Osteocyte (in vitro differentiated cells): ENCODE measurements at regions not wholly inside any gene's neighbourhood (a gene's known extent, or its start where the extent isn't known, plus 50 kb on each side); places are given as distances from the start of the nearest gene placed in this dataset.

Experiments
- DNase-seq: peaks from one replicate; pipeline ENCODE4 v3.0.0; 2021; ENCODE audit warnings: mixed read lengths; ENCODE audit not compliant: unreplicated experiment; ENCODE audit errors: extremely low spot score
- H3K27ac Mint-ChIP-seq: one replicate; pipeline ENCODE4 v1.8.0; 2021; ENCODE audit warnings: mild to moderate bottlenecking, mixed read lengths; ENCODE audit not compliant: unreplicated experiment
- H3K27me3 Mint-ChIP-seq: one replicate; pipeline ENCODE4 v1.8.0; 2021; ENCODE audit warnings: mixed read lengths; ENCODE audit not compliant: unreplicated experiment
- H3K36me3 Mint-ChIP-seq: one replicate; pipeline ENCODE4 v1.8.0; 2021; ENCODE audit warnings: mixed read lengths; ENCODE audit not compliant: unreplicated experiment
- H3K4me1 Mint-ChIP-seq: one replicate; pipeline ENCODE4 v1.8.0; 2021; ENCODE audit warnings: mixed read lengths; ENCODE audit not compliant: unreplicated experiment
- H3K4me3 Mint-ChIP-seq: one replicate; pipeline ENCODE4 v1.8.0; 2021; ENCODE audit warnings: mild to moderate bottlenecking, moderate library complexity, mixed read lengths; ENCODE audit not compliant: unreplicated experiment
- H3K9me3 Mint-ChIP-seq: one replicate; pipeline ENCODE4 v1.8.0; 2021; ENCODE audit warnings: mixed read lengths; ENCODE audit not compliant: unreplicated experiment
- CTCF ChIP-seq: fragments of 200-600 bp; sonication (generic); IDR thresholded peaks from 2 replicates; pipeline ENCODE4 v1.5.0; 2021; ENCODE audit warnings: antibody characterized with exemption, mild to moderate bottlenecking, moderate library complexity

GRCh38 chr15:46580924-46581323, 946.1 kb downstream of the SQOR start:
- Mint-ChIP-seq H3K36me3 (no peaks in the 10 kb centered on the region), H3K27ac (no peak overlapping the region), H3K9me3 (peaks cover 17% of the 10 kb centered on the region), H3K27me3 (no peaks in the 10 kb centered on the region), H3K4me1 (no peaks in the 10 kb centered on the region), H3K4me3 (no peak overlapping the region)
- TF ChIP-seq CTCF = no peak
- no peak for DNase-seq

GRCh38 chr15:46589088-46589487, 954.3 kb downstream of the SQOR start:
- Mint-ChIP-seq H3K27me3 (no peaks in the 10 kb centered on the region), H3K4me1 (no peaks in the 10 kb centered on the region), H3K36me3 (no peaks in the 10 kb centered on the region), H3K27ac (no peak overlapping the region), H3K4me3 (no peak overlapping the region), H3K9me3 (peaks cover 40% of the 10 kb centered on the region)
- no peak for DNase-seq
- no peak for TF ChIP-seq CTCF

- Mint-ChIP-seq H3K4me3 (no peak overlapping the region), H3K27ac (no peak overlapping the region), H3K4me1 (no peaks in the 10 kb centered on the region), H3K27me3 (no peaks in the 10 kb centered on the region), H3K36me3 (no peaks in the 10 kb centered on the region), H3K9me3 (peaks cover 34% of the 10 kb centered on the region)
- no peak for DNase-seq
- TF ChIP-seq CTCF = no peak
These were observed 956.6 kb downstream of the SQOR start for GRCh38 chr15:46591462-46591861.

DNA sequence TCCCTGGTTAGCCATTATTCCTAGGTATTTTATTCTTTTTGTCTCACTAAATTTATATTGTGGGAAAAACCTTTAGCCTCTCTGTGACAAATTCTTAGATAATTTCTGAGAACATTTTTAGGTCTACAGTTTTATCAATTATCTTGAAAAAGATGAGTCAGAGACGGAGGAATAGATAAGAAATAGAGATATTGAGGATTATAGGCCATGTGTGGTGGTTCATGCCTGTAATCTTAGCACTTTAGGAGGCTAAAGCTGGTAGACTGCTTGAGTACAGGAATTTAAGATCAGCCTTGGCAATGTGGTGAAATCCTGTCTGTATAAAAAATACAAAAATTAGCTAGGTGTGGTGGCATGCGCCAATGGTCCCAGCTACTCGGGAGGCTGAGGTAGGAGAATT, 960.2 kb downstream of the SQOR start:
- TF ChIP-seq CTCF = no peak
- Mint-ChIP-seq H3K27ac (no peak overlapping the region), H3K4me3 (no peak overlapping the region), H3K36me3 (no peaks in the 10 kb centered on the region), H3K9me3 (peaks cover 17% of the 10 kb centered on the region), H3K27me3 (no peaks in the 10 kb centered on the region), H3K4me1 (no peaks in the 10 kb centered on the region)
- DNase-seq = no peak

- peaks cover 24% of the 10 kb centered on the region for H3K9me3 Mint-ChIP-seq
- DNase-seq = no peak
- TF ChIP-seq CTCF = no peak
- H3K4me3 Mint-ChIP-seq = no peak overlapping the region
- no peaks in the 10 kb centered on the region for H3K27me3 Mint-ChIP-seq
- no peaks in the 10 kb centered on the region for H3K4me1 Mint-ChIP-seq
- no peaks in the 10 kb centered on the region for H3K36me3 Mint-ChIP-seq
- no peak overlapping the region for H3K27ac Mint-ChIP-seq
These were observed 972.2 kb downstream of the SQOR start for GRCh38 chr15:46607077-46607476.
